ENCODE measurements at regions not wholly inside any gene's neighbourhood (a gene's known extent, or its start where the extent isn't known, plus 50 kb on each side); places are given as distances from the start of the nearest gene placed in this dataset.
"Not testable (repeated sequence)": the region's sequence is repeated elsewhere in the genome, so short reads cannot be mapped to it uniquely, and the experiment has no call there.

DNA sequence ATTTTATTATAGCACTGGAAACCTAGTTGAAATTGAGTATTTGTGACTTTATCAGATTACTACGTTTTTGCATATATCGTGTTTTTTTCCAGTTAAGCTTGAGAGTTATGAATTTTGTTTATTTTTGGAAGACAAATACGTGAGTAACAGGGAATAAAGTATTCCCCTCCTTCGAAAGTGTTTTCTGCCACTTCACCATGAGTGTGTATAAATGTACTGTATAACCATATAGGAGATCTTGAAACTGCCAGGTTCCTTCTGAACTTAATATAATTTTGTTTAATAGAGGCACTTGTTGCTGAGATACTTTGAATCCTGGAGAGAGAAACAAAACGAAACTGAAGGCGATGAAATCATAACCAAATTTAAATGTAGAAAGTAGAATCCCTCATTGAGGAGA is 1004.4 kb upstream of the ZEB2 start:
- no peak for TF ChIP-seq CTCF (IDR thresholded peaks at IDR 0.05)
- no peaks in the 10 kb centered on the region for H3K27me3 Mint-ChIP-seq (ENCODE audit: low read depth)
- H3K36me3 Mint-ChIP-seq (ENCODE audit: low read depth) = peaks cover 12% of the 10 kb centered on the region
- peaks cover 20% of the 10 kb centered on the region for H3K9me3 Mint-ChIP-seq (ENCODE audit: low read depth)
- no peak overlapping the region for H3K27ac Mint-ChIP-seq (ENCODE audit: unreplicated experiment)
- DNase-seq (ENCODE audit: low spot score) = no peak
- no peak overlapping the region for H3K4me3 Mint-ChIP-seq (ENCODE audit: unreplicated experiment)
- no peaks in the 10 kb centered on the region for H3K4me1 Mint-ChIP-seq (ENCODE audit: low read depth)

GRCh38 chr2:145519254-145519653 is 999.3 kb upstream of the ZEB2 start:
- not testable (repeated sequence) for H3K27me3 Mint-ChIP-seq (ENCODE audit: low read depth); H3K4me1 Mint-ChIP-seq (ENCODE audit: low read depth); H3K4me3 Mint-ChIP-seq (ENCODE audit: unreplicated experiment); H3K27ac Mint-ChIP-seq (ENCODE audit: unreplicated experiment); DNase-seq (ENCODE audit: low spot score)
- Mint-ChIP-seq H3K9me3 (ENCODE audit: low read depth) (peaks cover 22% of the 10 kb centered on the region), H3K36me3 (ENCODE audit: low read depth) (peaks cover 12% of the 10 kb centered on the region)

DNA sequence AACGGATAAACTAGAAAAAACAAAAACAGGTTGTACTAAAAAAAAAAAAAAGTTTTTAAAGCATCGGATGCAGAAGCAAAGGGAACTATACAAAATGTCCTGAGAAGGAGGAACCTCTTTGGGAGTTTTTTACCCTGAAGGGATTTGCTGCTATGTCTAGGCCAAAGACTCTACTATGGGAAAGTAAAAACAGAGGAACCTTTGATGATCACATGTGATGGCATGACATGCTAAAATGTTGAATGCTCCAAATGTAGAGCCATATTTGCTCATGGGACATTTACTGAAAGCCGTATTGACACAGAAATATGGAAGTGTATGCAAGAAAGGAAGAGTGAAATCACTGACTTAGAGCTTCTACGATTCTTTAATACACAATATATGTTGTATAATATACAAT is 992.0 kb upstream of the ZEB2 start:
- H3K36me3 Mint-ChIP-seq (ENCODE audit: low read depth) = no peaks in the 10 kb centered on the region
- no peak overlapping the region for H3K4me3 Mint-ChIP-seq (ENCODE audit: unreplicated experiment)
- H3K27me3 Mint-ChIP-seq (ENCODE audit: low read depth) = no peaks in the 10 kb centered on the region
- DNase-seq (ENCODE audit: low spot score) = no peak
- H3K4me1 Mint-ChIP-seq (ENCODE audit: low read depth) = no peaks in the 10 kb centered on the region
- no peak overlapping the region for H3K27ac Mint-ChIP-seq (ENCODE audit: unreplicated experiment)
- H3K9me3 Mint-ChIP-seq (ENCODE audit: low read depth) = peaks cover 2% of the 10 kb centered on the region
- no peak for TF ChIP-seq CTCF (IDR thresholded peaks at IDR 0.05)

- Mint-ChIP-seq H3K9me3 (ENCODE audit: low read depth) (no peaks in the 10 kb centered on the region), H3K27ac (ENCODE audit: unreplicated experiment) (no peak overlapping the region), H3K4me3 (ENCODE audit: unreplicated experiment) (no peak overlapping the region), H3K27me3 (ENCODE audit: low read depth) (no peaks in the 10 kb centered on the region), H3K4me1 (ENCODE audit: low read depth) (no peaks in the 10 kb centered on the region), H3K36me3 (ENCODE audit: low read depth) (no peaks in the 10 kb centered on the region)
- no peak for DNase-seq (ENCODE audit: low spot score)
- no peak for TF ChIP-seq CTCF (IDR thresholded peaks at IDR 0.05)
Observed at GRCh38 chr2:145503511-145503910, 983.6 kb upstream of the ZEB2 start.

GRCh38 chr2:145501920-145502319 is 982.0 kb upstream of the ZEB2 start:
- no peaks in the 10 kb centered on the region for H3K36me3 Mint-ChIP-seq (ENCODE audit: low read depth)
- TF ChIP-seq CTCF (IDR thresholded peaks at IDR 0.05) = no peak
- H3K4me1 Mint-ChIP-seq (ENCODE audit: low read depth) = no peaks in the 10 kb centered on the region
- H3K4me3 Mint-ChIP-seq (ENCODE audit: unreplicated experiment) = no peak overlapping the region
- no peaks in the 10 kb centered on the region for H3K27me3 Mint-ChIP-seq (ENCODE audit: low read depth)
- no peaks in the 10 kb centered on the region for H3K9me3 Mint-ChIP-seq (ENCODE audit: low read depth)
- no peak overlapping the region for H3K27ac Mint-ChIP-seq (ENCODE audit: unreplicated experiment)
- no peak for DNase-seq (ENCODE audit: low spot score)

GRCh38 chr2:145495590-145495989 is 975.7 kb upstream of the ZEB2 start:
- Mint-ChIP-seq H3K4me1 (ENCODE audit: low read depth) (no peaks in the 10 kb centered on the region), H3K4me3 (ENCODE audit: unreplicated experiment) (no peak overlapping the region), H3K36me3 (ENCODE audit: low read depth) (peaks cover 2% of the 10 kb centered on the region), H3K9me3 (ENCODE audit: low read depth) (peaks cover 17% of the 10 kb centered on the region), H3K27me3 (ENCODE audit: low read depth) (no peaks in the 10 kb centered on the region), H3K27ac (ENCODE audit: unreplicated experiment) (no peak overlapping the region)
- DNase-seq (ENCODE audit: low spot score) = no peak
- no peak for TF ChIP-seq CTCF (IDR thresholded peaks at IDR 0.05)
